Medulla oblongata (tissue), 1 donor: ENCODE measurements at regions not wholly inside any gene's neighbourhood (a gene's known extent, or its start where the extent isn't known, plus 50 kb on each side); places are given as distances from the start of the nearest gene placed in this dataset.
A peak's percentile ranks its signal among the peaks of the same experiment; 100 is the strongest.

Experiments used
- DNase-seq: peaks from one replicate; pipeline ENCODE4 v3.0.0-alpha.2; 2015; ENCODE audit errors: extremely low spot score

- DNase-seq, result no peak
Observed at GRCh38 chr10:78914060-78914378, 154.7 kb upstream of the ZMIZ1 start.

GRCh38 chr10:78914502-78915189 is 154.1 kb upstream of the ZMIZ1 start:
- DNase-seq, result peak; percentile 58

- no peak for DNase-seq
Observed at GRCh38 chr10:78915190-78915518, 153.6 kb upstream of the ZMIZ1 start.

- DNase-seq, result peak; percentile 43
Observed at GRCh38 chr10:78916227-78916626, 152.5 kb upstream of the ZMIZ1 start.

- no peak for DNase-seq
Observed at GRCh38 chr10:78919181-78919966, 149.4 kb upstream of the ZMIZ1 start.

GRCh38 chr10:78920011-78920410 is 148.8 kb upstream of the ZMIZ1 start:
- DNase-seq, result no peak

GRCh38 chr10:78921895-78922294 is 146.9 kb upstream of the ZMIZ1 start:
- DNase-seq, result no peak

GRCh38 chr10:78923647-78924318 is 145.0 kb upstream of the ZMIZ1 start:
- DNase-seq, result no peak

GRCh38 chr10:78924319-78925003 is 144.3 kb upstream of the ZMIZ1 start:
- DNase-seq, result no peak

GRCh38 chr10:78925275-78925674 is 143.5 kb upstream of the ZMIZ1 start:
- no peak for DNase-seq

GRCh38 chr10:78925800-78926319 is 142.9 kb upstream of the ZMIZ1 start:
- no peak for DNase-seq

- no peak for DNase-seq
Observed at GRCh38 chr10:78927257-78927995, 141.3 kb upstream of the ZMIZ1 start.

GRCh38 chr10:78928330-78928729 is 140.4 kb upstream of the ZMIZ1 start:
- no peak for DNase-seq

GRCh38 chr10:78929541-78929940 is 139.2 kb upstream of the ZMIZ1 start:
- no peak for DNase-seq

- no peak for DNase-seq
Observed at GRCh38 chr10:78931321-78932053, 137.3 kb upstream of the ZMIZ1 start.

- no peak for DNase-seq
Observed at GRCh38 chr10:78932054-78932386, 136.7 kb upstream of the ZMIZ1 start.

GRCh38 chr10:78932861-78933260 is 135.9 kb upstream of the ZMIZ1 start:
- no peak for DNase-seq

GRCh38 chr10:78933828-78934531 is 134.8 kb upstream of the ZMIZ1 start:
- DNase-seq, result no peak

- DNase-seq, result no peak
Observed at GRCh38 chr10:78934532-78934898, 134.3 kb upstream of the ZMIZ1 start.

GRCh38 chr10:78934994-78935602 is 133.7 kb upstream of the ZMIZ1 start:
- DNase-seq, result no peak
